Effector memory CD4-positive, alpha-beta T cell (primary cell): ENCODE measurements at regions not wholly inside any gene's neighbourhood (a gene's known extent, or its start where the extent isn't known, plus 50 kb on each side); places are given as distances from the start of the nearest gene placed in this dataset.
A peak's percentile ranks its signal among the peaks of the same experiment; 100 is the strongest.
"Not testable (repeated sequence)": the region's sequence is repeated elsewhere in the genome, so short reads cannot be mapped to it uniquely, and the experiment has no call there.

Experiments used
- DNase-seq, 3 donors: peaks; one replicate each; pipeline ENCODE4 v3.0.0-alpha.2; 2020
- H3K27ac ChIP-seq: 2 replicates; pipeline ENCODE4 v1.7.0; 2013; ENCODE audit warnings: mild to moderate bottlenecking, low read length, moderate library complexity; ENCODE audit not compliant: insufficient read depth, poor library complexity, severe bottlenecking
- H3K27me3 ChIP-seq: replicated peaks from 2 replicates; pipeline ENCODE4 v1.7.0; 2013; ENCODE audit warnings: mild to moderate bottlenecking, low read length; ENCODE audit not compliant: insufficient read depth, control insufficient read depth, poor library complexity, severe bottlenecking
- H3K36me3 ChIP-seq: 2 replicates; pipeline ENCODE4 v1.7.0; 2013; ENCODE audit warnings: mild to moderate bottlenecking, low read length, moderate library complexity; ENCODE audit not compliant: control insufficient read depth, insufficient read depth
- H3K4me1 ChIP-seq: 2 replicates; pipeline ENCODE4 v1.7.0; 2013; ENCODE audit warnings: low read length, mild to moderate bottlenecking; ENCODE audit not compliant: control insufficient read depth, insufficient read depth, poor library complexity, severe bottlenecking
- H3K4me3 ChIP-seq: 2 replicates; pipeline ENCODE4 v1.7.0; 2013; ENCODE audit warnings: low read length, low read depth, mild to moderate bottlenecking; ENCODE audit not compliant: insufficient read depth, poor library complexity, severe bottlenecking
- H3K9me3 ChIP-seq: 2 replicates; pipeline ENCODE4 v1.7.0; 2013; ENCODE audit warnings: mild to moderate bottlenecking, low read length, moderate library complexity; ENCODE audit not compliant: control insufficient read depth

DNA sequence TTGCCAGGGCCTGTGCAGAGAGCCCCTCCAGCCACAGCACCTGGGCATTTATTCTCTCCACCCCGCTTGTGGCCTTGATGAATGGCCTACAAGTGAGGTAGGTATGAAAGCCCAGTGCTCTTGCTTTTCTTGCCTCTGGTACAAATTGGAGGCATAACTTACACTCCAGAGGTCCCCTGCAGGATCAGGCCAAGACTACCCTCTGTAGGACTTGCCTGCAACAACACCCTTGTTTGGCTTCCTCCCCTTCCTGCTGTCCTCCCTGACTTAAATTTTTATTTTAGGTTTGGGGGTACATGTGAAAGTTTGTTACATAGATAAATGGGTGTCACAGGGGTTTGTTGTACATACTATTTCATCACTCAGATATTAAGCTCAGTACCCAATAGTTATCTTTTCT, 95.7 kb downstream of the CDC42EP3 start:
- Histone ChIP-seq H3K36me3 (no peaks in the 10 kb centered on the region), H3K9me3 (no peaks in the 10 kb centered on the region), H3K27me3 (no peaks in the 10 kb centered on the region), H3K4me1 (no peaks in the 10 kb centered on the region), H3K27ac (no peak overlapping the region), H3K4me3 (no peak overlapping the region)
- DNase-seq, result no peak

DNA sequence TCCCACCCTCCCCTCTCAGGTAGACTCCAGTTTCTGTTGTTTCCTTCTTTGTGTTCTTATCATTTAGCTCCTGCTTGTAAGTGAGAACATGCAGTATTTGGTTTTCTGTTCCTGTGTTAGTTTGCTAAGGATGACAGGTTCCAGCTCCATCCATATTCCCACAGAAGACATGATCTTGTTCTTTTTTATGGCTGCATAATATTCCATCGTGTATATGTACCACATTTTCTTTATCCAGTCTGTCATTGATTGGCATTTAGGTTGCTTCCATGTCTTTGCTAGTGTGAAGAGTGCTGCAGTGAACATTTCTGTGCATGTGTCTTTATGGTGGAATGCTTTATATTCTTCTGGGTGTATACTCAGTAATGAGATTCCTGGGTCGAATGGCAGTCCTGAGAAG, 95.2 kb downstream of the CDC42EP3 start:
- H3K4me1 ChIP-seq, H3K4me3 ChIP-seq, H3K27ac ChIP-seq, H3K27me3 ChIP-seq, H3K36me3 ChIP-seq, H3K9me3 ChIP-seq, DNase-seq: not testable (repeated sequence)

DNA sequence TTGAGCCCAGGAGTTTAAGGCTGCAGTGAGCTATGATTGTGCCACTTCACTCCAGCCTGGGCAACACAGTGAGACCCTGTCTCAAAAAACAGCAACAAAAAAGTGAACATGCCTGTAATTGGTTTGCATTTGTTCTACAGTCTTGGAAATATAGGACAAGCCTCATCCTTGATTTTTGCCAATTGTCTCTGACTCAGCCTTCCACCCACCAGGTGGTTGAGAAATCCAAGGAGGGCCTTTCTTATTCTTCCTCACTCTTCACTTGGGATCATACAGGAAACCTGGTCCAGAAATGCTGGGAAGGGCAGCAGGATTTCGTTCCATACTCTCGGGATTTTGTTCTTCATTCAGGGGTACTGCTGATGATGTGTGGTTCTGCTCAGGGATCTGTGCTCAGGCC, 94.6 kb downstream of the CDC42EP3 start:
- DNase-seq, result no peak
- H3K27ac ChIP-seq, result no peak overlapping the region
- no peaks in the 10 kb centered on the region for H3K27me3 ChIP-seq

DNA sequence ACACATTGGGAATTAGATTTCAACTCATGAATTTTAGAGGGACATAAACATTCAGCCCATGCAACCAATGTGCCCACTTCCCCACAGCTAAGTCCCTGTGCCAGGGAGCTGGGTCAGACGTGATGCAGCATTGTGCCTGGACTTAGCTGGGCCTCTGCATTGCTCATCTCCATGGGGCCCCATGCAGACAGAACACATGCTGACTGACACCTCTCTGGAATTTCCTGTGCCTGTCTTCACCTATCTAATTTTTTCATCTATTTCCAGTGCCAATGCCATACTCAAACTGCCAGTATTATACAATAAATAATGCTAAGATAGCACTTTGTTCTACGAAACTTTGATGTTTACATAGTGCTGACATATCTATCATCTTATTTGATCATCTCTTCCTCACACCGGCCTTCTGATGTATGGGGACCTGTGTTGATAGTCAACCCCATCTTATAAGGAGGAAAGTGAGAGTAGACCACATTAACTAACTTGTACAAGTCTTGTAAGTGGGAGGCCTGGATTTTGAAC, 92.2 kb downstream of the CDC42EP3 start:
- H3K4me1 ChIP-seq, result peaks cover 25% of the 10 kb centered on the region
- no peak for DNase-seq
- no peaks in the 10 kb centered on the region for H3K9me3 ChIP-seq
- no peak overlapping the region for H3K27ac ChIP-seq
- H3K36me3 ChIP-seq, result no peaks in the 10 kb centered on the region
- no peak overlapping the region for H3K4me3 ChIP-seq
- H3K27me3 ChIP-seq, result no peaks in the 10 kb centered on the region

More for the DNA sequence above, 94.6 kb downstream of the CDC42EP3 start:
- Histone ChIP-seq H3K4me3 (no peak overlapping the region), H3K36me3 (no peaks in the 10 kb centered on the region), H3K9me3 (no peaks in the 10 kb centered on the region), H3K4me1 (peaks cover 4% of the 10 kb centered on the region)

DNA sequence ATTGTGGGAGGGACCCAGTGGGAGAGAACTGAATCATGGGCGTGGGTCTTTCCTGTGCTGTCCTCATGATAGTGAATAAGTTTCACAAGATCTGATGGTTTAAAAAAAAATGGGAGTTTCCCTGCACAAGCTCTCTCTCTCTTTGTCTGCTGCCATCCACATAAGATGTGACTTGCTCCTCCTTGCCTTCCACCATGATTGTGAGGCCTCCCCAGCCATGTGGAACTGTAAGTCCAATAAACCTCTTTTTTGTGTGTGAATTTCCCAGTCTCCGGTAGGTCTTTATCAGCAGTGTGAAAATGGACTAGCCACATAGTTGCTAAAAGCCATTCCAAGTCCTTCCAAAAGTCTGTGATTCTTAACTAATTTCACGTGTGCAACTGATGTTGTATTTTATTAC, 91.5 kb downstream of the CDC42EP3 start:
- H3K27ac ChIP-seq, H3K27me3 ChIP-seq, H3K9me3 ChIP-seq, DNase-seq, H3K4me3 ChIP-seq, H3K36me3 ChIP-seq: not testable (repeated sequence)
- H3K4me1 ChIP-seq, result peaks cover 32% of the 10 kb centered on the region

DNA sequence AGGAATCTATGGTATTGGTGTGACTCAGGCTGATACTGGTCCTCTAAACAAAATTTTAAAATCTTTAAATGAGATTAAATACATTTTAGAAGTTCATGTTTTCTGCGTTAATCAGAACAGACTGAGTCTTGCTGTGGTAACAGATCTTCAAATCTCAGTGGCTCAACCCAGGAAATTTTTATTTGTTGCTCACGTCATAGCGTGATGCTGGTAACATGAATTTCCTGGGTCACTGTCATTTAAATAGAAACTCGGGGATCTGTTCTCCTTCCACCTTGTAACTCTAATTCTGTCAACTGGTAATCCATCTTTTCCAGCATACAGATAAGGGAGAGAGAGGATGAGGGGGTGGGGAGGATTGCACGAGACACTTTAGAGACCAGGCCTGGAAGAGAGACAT, 90.0 kb downstream of the CDC42EP3 start:
- Histone ChIP-seq H3K27me3 (no peaks in the 10 kb centered on the region), H3K4me3 (no peak overlapping the region), H3K4me1 (peaks cover 44% of the 10 kb centered on the region), H3K9me3 (no peaks in the 10 kb centered on the region), H3K36me3 (no peaks in the 10 kb centered on the region), H3K27ac (no peak overlapping the region)
- no peak for DNase-seq

DNA sequence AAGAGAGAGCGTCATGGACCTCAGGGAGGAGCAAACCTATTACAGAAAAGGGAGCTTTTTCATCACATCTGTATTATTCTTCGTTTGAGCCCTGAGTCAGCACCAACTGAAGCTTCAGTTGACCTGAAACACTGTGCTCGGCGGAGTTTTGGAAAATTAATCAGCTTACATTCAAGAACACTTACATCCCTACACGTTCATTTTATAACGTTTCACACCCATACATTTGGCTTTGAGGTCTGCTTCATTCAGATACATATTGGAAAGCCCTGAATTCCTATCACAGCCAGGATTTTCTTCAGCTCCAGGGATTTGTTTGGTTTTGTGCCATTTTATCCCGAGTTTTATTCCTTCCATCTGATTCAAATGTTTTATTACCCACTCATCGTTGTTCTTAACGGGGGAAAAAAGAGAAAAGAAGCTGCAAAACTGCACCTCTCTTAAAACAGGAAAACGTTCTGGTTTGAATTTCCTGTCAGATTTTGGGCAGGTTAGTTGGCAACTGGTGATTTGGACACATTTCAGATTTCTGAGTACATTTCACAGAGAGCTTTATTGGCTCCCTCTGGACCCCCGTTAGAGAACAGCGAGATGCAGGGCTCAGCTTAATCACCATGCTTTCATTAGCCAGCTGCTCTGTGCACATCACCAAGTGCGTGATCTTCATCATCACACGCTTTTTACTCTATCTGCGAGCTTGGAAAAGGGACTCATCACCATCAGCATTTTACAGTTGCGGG, 88.8 kb downstream of the CDC42EP3 start:
- Histone ChIP-seq H3K36me3 (no peaks in the 10 kb centered on the region), H3K9me3 (no peaks in the 10 kb centered on the region), H3K27ac (peak overlapping the region; percentile 54), H3K4me3 (peak overlapping the region; percentile 5), H3K4me1 (peaks cover 56% of the 10 kb centered on the region), H3K27me3 (no peaks in the 10 kb centered on the region)
- no peak for DNase-seq

DNA sequence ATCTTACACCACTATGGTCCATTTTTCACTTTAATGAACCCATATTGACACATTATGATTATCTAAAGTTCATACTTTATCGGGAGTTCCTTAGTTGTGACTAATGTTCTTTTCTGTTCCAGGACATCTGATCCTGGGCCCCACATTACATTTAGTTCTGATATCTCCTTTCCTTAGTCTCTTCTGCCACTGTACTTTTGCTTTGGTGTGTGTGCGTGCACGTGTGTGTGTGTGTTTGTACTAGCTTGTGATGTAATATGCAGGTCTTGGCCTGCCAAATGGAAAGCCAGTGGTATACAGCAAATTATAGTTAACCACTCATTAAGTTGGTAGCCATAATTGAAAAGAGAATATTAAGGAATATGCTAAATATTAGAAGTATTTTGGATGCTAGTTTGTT, 88.0 kb downstream of the CDC42EP3 start:
- Histone ChIP-seq H3K36me3 (no peaks in the 10 kb centered on the region), H3K27ac (peak overlapping the region; percentile 54), H3K4me1 (peaks cover 60% of the 10 kb centered on the region), H3K9me3 (no peaks in the 10 kb centered on the region), H3K4me3 (no peak overlapping the region), H3K27me3 (no peaks in the 10 kb centered on the region)
- no peak for DNase-seq

DNA sequence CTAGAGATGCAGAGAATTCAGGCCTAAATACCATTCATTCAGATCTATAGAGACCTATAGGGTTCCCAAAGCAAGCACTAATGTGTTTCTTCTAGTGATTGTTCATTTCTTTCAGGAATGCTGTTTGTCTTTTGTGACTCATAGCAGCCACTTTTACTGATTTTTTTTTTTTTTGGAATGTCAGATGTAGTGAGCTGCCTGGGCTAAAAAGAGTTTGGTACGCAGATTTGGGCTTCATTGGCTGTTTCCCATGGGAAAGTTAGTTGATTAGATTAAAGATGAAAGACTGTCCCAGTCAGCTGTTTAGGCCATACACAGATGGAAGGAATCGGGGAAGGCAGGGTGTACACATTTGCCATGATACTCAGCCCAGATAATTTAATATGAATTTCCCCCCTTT, 87.6 kb downstream of the CDC42EP3 start:
- Histone ChIP-seq H3K9me3 (no peaks in the 10 kb centered on the region), H3K27ac (peak overlapping the region; percentile 75)

DNA sequence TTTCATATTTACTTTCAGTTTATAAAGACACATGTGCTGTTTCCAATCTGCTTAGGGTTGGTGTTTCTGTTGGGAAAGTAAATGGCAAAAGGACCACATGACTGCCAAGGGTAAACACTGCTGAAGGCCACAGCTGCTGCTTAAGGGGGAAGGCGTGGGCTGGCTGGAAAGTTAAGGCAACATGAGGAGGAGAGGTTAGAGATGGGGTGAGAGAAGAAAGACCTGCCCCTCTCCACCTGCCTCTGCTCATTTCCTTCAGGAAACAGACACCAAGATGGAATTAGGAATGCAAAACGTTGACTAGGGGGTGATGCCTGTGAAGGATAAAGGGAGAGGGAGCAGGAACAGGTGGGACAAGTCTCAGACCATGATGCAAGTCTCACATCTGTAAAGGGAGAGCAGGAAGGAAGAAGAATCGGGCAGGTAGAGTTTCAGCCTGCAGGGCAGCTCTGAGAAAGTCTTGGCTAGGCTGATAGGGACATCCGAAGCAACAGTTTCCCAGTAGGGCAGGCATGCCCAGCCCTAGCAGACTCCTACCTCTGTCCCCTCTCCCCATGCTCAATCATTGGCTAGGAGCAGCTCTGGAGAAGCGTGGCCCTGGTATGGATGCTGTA, 86.0 kb downstream of the CDC42EP3 start:
- H3K27me3 ChIP-seq, result no peaks in the 10 kb centered on the region
- H3K9me3 ChIP-seq, result no peaks in the 10 kb centered on the region
- H3K36me3 ChIP-seq, result no peaks in the 10 kb centered on the region
- DNase-seq, result no peak
- H3K4me1 ChIP-seq, result peaks cover 66% of the 10 kb centered on the region
- peak overlapping the region; percentile 75 for H3K27ac ChIP-seq
- H3K4me3 ChIP-seq, result peak overlapping the region; percentile 22

More for the DNA sequence above, 87.6 kb downstream of the CDC42EP3 start:
- H3K27me3 ChIP-seq, result no peaks in the 10 kb centered on the region
- H3K4me3 ChIP-seq, result no peak overlapping the region
- no peak for DNase-seq
- H3K4me1 ChIP-seq, result peaks cover 60% of the 10 kb centered on the region
- no peaks in the 10 kb centered on the region for H3K36me3 ChIP-seq
